SK-N-SH (cell line): ENCODE measurements at regions not wholly inside any gene's neighbourhood (a gene's known extent, or its start where the extent isn't known, plus 50 kb on each side); places are given as distances from the start of the nearest gene placed in this dataset.

ENCODE experiments used
- CTCF ChIA-PET: fragments of 300-600, 350-600 bp; formaldehyde crosslinking; extraction: SDS; loops from one replicate; lab custom pipeline; 2021; lab: Yijun Ruan, JAX
- POLR2A ChIA-PET: fragments of 350-600 bp; sonication (Branson Sonifier 250); formaldehyde crosslinking; extraction: SDS; loops from one replicate; lab custom pipeline; 2020; ENCODE audit warnings: antibody characterized with exemption, inconsistent platforms; lab: Yijun Ruan, JAX
- DNase-seq: peaks from one replicate; pipeline ENCODE4 v3.0.0; 2012
- H2AFZ ChIP-seq: fragments of 200-600 bp; sonication (generic); 2 replicates; pipeline ENCODE4 v1.8.1; 2016; ENCODE audit warnings: antibody characterized with exemption, mild to moderate bottlenecking, low read depth
- H3F3A ChIP-seq: fragments of 200-600 bp; sonication (generic); replicated peaks from 2 replicates; pipeline ENCODE3; 2016; ENCODE audit warnings: antibody characterized with exemption, mild to moderate bottlenecking; ENCODE audit not compliant: insufficient read depth
- H3K27ac ChIP-seq, 2 experiments: fragments of 200-500 bp in 1 of 2; fragments of 200-600 bp in 1 of 2; sonication (Bioruptor generic) in 1 of 2; sonication (generic), shearing (Covaris generic) in 1 of 2; 2 replicates each; pipeline versions ENCODE4 v1.5.1 to v1.6.1; 2014 to 2016; ENCODE audit warnings: low read depth in 2 of 2, inconsistent platforms in 1 of 2, low read length in 1 of 2, mild to moderate bottlenecking in 1 of 2, mixed read lengths in 1 of 2
- H3K27me3 ChIP-seq: fragments of 200-600 bp; sonication (generic), shearing (Covaris generic); 2 replicates; pipeline ENCODE4 v1.6.1; 2016; ENCODE audit warnings: mixed run types; ENCODE audit not compliant: insufficient read depth
- H3K36me3 ChIP-seq, 2 experiments: fragments of 200-500 bp in 1 of 2; fragments of 200-600 bp in 1 of 2; sonication (Bioruptor generic) in 1 of 2; sonication (generic) in 1 of 2; replicated peaks in 1 of 2; 2 replicates each; pipeline versions ENCODE3 to v1.5.1; 2014 to 2016; ENCODE audit warnings: low read length in 1 of 2, mild to moderate bottlenecking in 1 of 2; ENCODE audit not compliant: insufficient read depth in 2 of 2, control insufficient read depth in 1 of 2
- H3K4me1 ChIP-seq, 2 experiments: fragments of 200-500 bp in 1 of 2; fragments of 200-600 bp in 1 of 2; sonication (Bioruptor generic) in 1 of 2; sonication (generic), shearing (Covaris generic) in 1 of 2; 2 replicates each; pipeline versions ENCODE4 v1.5.1 to v1.6.1; 2014 to 2016; ENCODE audit warnings: low read depth in 1 of 2, low read length in 1 of 2, mixed run types in 1 of 2; ENCODE audit not compliant: insufficient read depth in 2 of 2, control insufficient read depth in 1 of 2
- H3K4me2 ChIP-seq: fragments of 200-600 bp; sonication (generic), shearing (Covaris generic); 2 replicates; pipeline ENCODE4 v1.6.1; 2017; ENCODE audit warnings: mixed run types
- H3K4me3 ChIP-seq, 2 experiments: fragments of 200-500 bp in 1 of 2; fragments of 200-600 bp in 1 of 2; sonication (Bioruptor generic) in 1 of 2; sonication (generic), shearing (Covaris generic) in 1 of 2; 2 replicates each; pipeline versions ENCODE4 v1.5.1 to v1.8.1; 2014 to 2016; ENCODE audit warnings: low read depth in 2 of 2, inconsistent platforms in 1 of 2, low read length in 1 of 2, mild to moderate bottlenecking in 1 of 2, mixed read lengths in 1 of 2, moderate library complexity in 1 of 2
- H3K79me2 ChIP-seq: fragments of 200-600 bp; sonication (generic); 2 replicates; pipeline ENCODE4 v1.8.1; 2017; ENCODE audit warnings: mild to moderate bottlenecking; ENCODE audit not compliant: insufficient read depth
- H3K9ac ChIP-seq: fragments of 200-600 bp; sonication (generic); 2 replicates; pipeline ENCODE4 v1.6.1; 2017; ENCODE audit warnings: mixed run types
- H3K9me2 ChIP-seq: fragments of 200-600 bp; sonication (generic); 2 replicates; pipeline ENCODE4 v1.6.1; 2017; ENCODE audit warnings: mixed run types
- H3K9me3 ChIP-seq: fragments of 200-600 bp; sonication (generic); 2 replicates; pipeline ENCODE4 v1.6.1; 2017; ENCODE audit warnings: mixed run types, mild to moderate bottlenecking, moderate library complexity
- H4K20me1 ChIP-seq: fragments of 200-600 bp; sonication (generic); 2 replicates; pipeline ENCODE4 v1.6.1; 2017; ENCODE audit warnings: mild to moderate bottlenecking, mixed run types; ENCODE audit not compliant: insufficient read depth
- CHD2 ChIP-seq: fragments of 150-350 bp; IDR thresholded peaks from 2 replicates; pipeline ENCODE4 v1.6.1; 2018; ENCODE audit warnings: low read length; ENCODE audit not compliant: partially characterized antibody
- CTCF ChIP-seq: fragments of 200-600 bp; sonication (generic); IDR thresholded peaks from 2 replicates; pipeline ENCODE4 v1.6.1; 2017; ENCODE audit warnings: antibody characterized with exemption, mild to moderate bottlenecking, moderate library complexity
- ELF1 ChIP-seq: IDR thresholded peaks from 2 replicates; pipeline ENCODE4 v1.4.0; 2012
- EP300 ChIP-seq, 2 experiments: IDR thresholded peaks; 2 replicates each; pipeline versions ENCODE4 v1.4.0 to v1.6.1; 2012; ENCODE audit warnings: borderline replicate concordance in 1 of 2, low read depth in 1 of 2, low read length in 1 of 2
- GABPA ChIP-seq: IDR thresholded peaks from 2 replicates; pipeline ENCODE4 v1.4.0; 2012; ENCODE audit warnings: low read depth, mild to moderate bottlenecking
- GATA2 ChIP-seq: sonication (generic); formaldehyde crosslinking; IDR thresholded peaks from 2 replicates; pipeline ENCODE4 v1.5.0; 2020; ENCODE audit warnings: mild to moderate bottlenecking, missing genetic modification reagents
- IRF3 ChIP-seq: fragments of 150-350 bp; IDR thresholded peaks from 2 replicates; pipeline ENCODE4 v1.6.1; 2016; ENCODE audit warnings: mild to moderate bottlenecking, low read depth, low read length
- JUND ChIP-seq: IDR thresholded peaks from 2 replicates; pipeline ENCODE4 v1.4.0; 2012
- MAX ChIP-seq: IDR thresholded peaks from 2 replicates; pipeline ENCODE4 v1.4.0; 2012; ENCODE audit warnings: low read depth
- MEF2A ChIP-seq: IDR thresholded peaks from 2 replicates; pipeline ENCODE4 v1.4.0; 2012; ENCODE audit warnings: low read depth, borderline replicate concordance
- NFIC ChIP-seq: IDR thresholded peaks from 2 replicates; pipeline ENCODE4 v1.4.0; 2012; ENCODE audit warnings: borderline replicate concordance
- PBX3 ChIP-seq: IDR thresholded peaks from 2 replicates; pipeline ENCODE4; 2012
- REST ChIP-seq: IDR thresholded peaks from 2 replicates; pipeline ENCODE4 v1.6.1; 2012; ENCODE audit warnings: mild to moderate bottlenecking, low read depth, low read length, moderate library complexity
- RFX5 ChIP-seq: IDR thresholded peaks from 2 replicates; pipeline ENCODE4 v1.6.1; 2012; ENCODE audit warnings: mild to moderate bottlenecking, improper control_type of control experiment, low read length
- SIN3A ChIP-seq: IDR thresholded peaks from 2 replicates; pipeline ENCODE4 v1.6.1; 2012; ENCODE audit warnings: low read depth, mild to moderate bottlenecking, low read length, moderate library complexity, borderline replicate concordance
- TEAD4 ChIP-seq: IDR thresholded peaks from 2 replicates; pipeline ENCODE4 v1.4.0; 2012; ENCODE audit warnings: mild to moderate bottlenecking, borderline replicate concordance; ENCODE audit not compliant: insufficient read depth
- USF2 ChIP-seq: fragments of 150-350 bp; IDR thresholded peaks from 2 replicates; pipeline ENCODE4 v1.6.1; 2017; ENCODE audit warnings: antibody characterized with exemption, low read length, low read depth, borderline replicate concordance
- WGBS: methylation state at CpG from one replicate; pipeline ENCODE4 v1.1.6; 2017; ENCODE audit warnings: low lambda C conversion rate; 5-methylcytosine and 5-hydroxymethylcytosine counted together

- WGBS: 0% methylated on average over 2 of the region's 2 CpGs
- DNase-seq: no peak
- Histone ChIP-seq H3K4me3 (no peak overlapping the region), H3F3A (no peaks in the 10 kb centered on the region), H4K20me1 (no peaks in the 10 kb centered on the region), H3K4me1 (no peaks in the 10 kb centered on the region), H3K9me2 (no peaks in the 10 kb centered on the region), H3K27me3 (no peaks in the 10 kb centered on the region), H3K4me2 (no peak overlapping the region), H3K9ac (no peak overlapping the region), H3K27ac (no peak overlapping the region), H2AFZ (no peak overlapping the region), H3K79me2 (no peaks in the 10 kb centered on the region), H3K36me3 (no peaks in the 10 kb centered on the region)
- POLR2A ChIA-PET: no interaction called here
- CTCF ChIA-PET: no interaction called here
- no peak for TF ChIP-seq MAX
- TF ChIP-seq IRF3: no peak
- no peak for TF ChIP-seq CTCF
- no peak for TF ChIP-seq PBX3
- TF ChIP-seq JUND: no peak
- no peak for TF ChIP-seq RFX5
- TF ChIP-seq, all 33 proteins: peak for 0
- H3K9me3 ChIP-seq: no peaks in the 10 kb centered on the region
These were observed 1668.1 kb upstream of the AGA start for GRCh38 chr4:179110356-179110755.

GRCh38 chr4:179110816-179111215, 1668.6 kb upstream of the AGA start:
- no peak for TF ChIP-seq TEAD4
- no peak for TF ChIP-seq IRF3
- TF ChIP-seq GATA2 (CRISPR knock-in tag): no peak
- no peak for TF ChIP-seq ELF1
- no peak for TF ChIP-seq REST
- no peak for TF ChIP-seq NFIC
- no peak for TF ChIP-seq GABPA
- TF ChIP-seq CHD2: no peak
- TF ChIP-seq USF2: no peak
- TF ChIP-seq EP300 (IDR thresholded peaks at IDR 0.05; ENCODE audit: borderline replicate concordance in 1 of 2, low read depth in 1 of 2, low read length in 1 of 2): no peak
- no peak for TF ChIP-seq SIN3A
- no peak for TF ChIP-seq MEF2A
- H3K9me3 ChIP-seq: no peaks in the 10 kb centered on the region
- DNase-seq: no peak
- H3K9ac ChIP-seq: no peak overlapping the region
- H3K4me3 ChIP-seq: no peak overlapping the region
- no peak overlapping the region for H3K27ac ChIP-seq
- 36% methylated on average over 2 of the region's 2 CpGs for WGBS
- no peak overlapping the region for H3K4me2 ChIP-seq
- no peaks in the 10 kb centered on the region for H3K4me1 ChIP-seq
- CTCF ChIA-PET: no interaction called here
- H3K79me2 ChIP-seq: no peaks in the 10 kb centered on the region
- no peak overlapping the region for H2AFZ ChIP-seq
- no peaks in the 10 kb centered on the region for H3F3A ChIP-seq
- no peaks in the 10 kb centered on the region for H4K20me1 ChIP-seq
- H3K9me2 ChIP-seq: no peaks in the 10 kb centered on the region
- H3K36me3 ChIP-seq: no peaks in the 10 kb centered on the region
- POLR2A ChIA-PET: no interaction called here
- H3K27me3 ChIP-seq: no peaks in the 10 kb centered on the region
